Stimulated activated naive CD8-positive, alpha-beta T cell treated with anti-CD3 and anti-CD28 coated beads, Interleukin-15, Interleukin-2, amounts not matched to agents 100 ng/mL and 50 ng/mL, for 24 hours (primary cell): ENCODE measurements at regions not wholly inside any gene's neighbourhood (a gene's known extent, or its start where the extent isn't known, plus 50 kb on each side); places are given as distances from the start of the nearest gene placed in this dataset.

ENCODE experiments used
- H3K27ac Mint-ChIP-seq: one replicate; pipeline ENCODE4 v1.8.0; 2021; ENCODE audit warnings: mild to moderate bottlenecking, mixed read lengths
- H3K27me3 Mint-ChIP-seq: one replicate; pipeline ENCODE4 v1.8.0; 2021; ENCODE audit warnings: mixed read lengths
- H3K36me3 Mint-ChIP-seq: one replicate; pipeline ENCODE4 v1.8.0; 2021; ENCODE audit warnings: low read depth, mixed read lengths
- H3K4me1 Mint-ChIP-seq: one replicate; pipeline ENCODE4 v1.8.0; 2021; ENCODE audit warnings: low read depth, mixed read lengths
- H3K4me3 Mint-ChIP-seq: one replicate; pipeline ENCODE4 v1.8.0; 2021; ENCODE audit warnings: mild to moderate bottlenecking, mixed read lengths
- H3K9me3 Mint-ChIP-seq: one replicate; pipeline ENCODE4 v1.8.0; 2021; ENCODE audit warnings: mixed read lengths

DNA sequence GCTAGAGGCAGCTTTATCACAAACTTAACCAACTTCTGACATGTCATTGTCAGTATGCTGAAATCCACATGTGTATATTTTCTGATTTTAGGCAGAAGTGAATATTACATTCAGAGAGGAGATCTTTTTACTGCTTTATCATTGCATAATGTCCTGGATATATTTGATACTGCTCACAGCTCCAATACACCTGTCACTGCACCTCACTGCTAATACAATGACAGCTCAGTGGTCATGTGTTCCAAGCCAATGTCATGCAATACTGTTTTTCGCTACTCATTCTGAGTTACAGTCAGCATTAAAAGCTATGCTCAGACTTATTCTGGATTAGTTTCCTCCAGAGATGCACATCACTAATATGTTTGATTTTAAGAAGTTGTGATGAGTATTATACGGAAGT is 1604.6 kb downstream of the HACE1 start:
- no peaks in the 10 kb centered on the region for H3K9me3 Mint-ChIP-seq
- no peaks in the 10 kb centered on the region for H3K4me1 Mint-ChIP-seq
- no peaks in the 10 kb centered on the region for H3K27me3 Mint-ChIP-seq
- no peak overlapping the region for H3K27ac Mint-ChIP-seq
- no peaks in the 10 kb centered on the region for H3K36me3 Mint-ChIP-seq
- H3K4me3 Mint-ChIP-seq, result no peak overlapping the region

DNA sequence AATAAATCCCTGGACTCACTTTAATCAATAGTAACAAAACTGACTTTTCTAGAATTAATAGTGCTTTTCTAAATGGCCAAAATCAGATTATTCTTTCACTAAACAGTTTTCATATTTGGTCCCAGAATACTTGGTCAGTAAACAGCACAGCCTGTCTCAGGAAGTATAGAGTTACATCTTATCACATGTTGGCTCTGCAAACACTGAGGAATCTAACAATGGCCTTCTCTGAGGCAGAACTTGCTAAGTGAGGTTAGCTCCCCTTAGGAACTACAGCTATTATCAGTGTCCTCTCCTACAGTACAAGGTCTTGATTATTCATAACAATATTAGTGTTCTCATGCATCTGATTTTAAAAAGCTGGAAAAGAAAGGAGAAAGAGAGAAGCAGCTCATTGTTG is 1622.8 kb downstream of the HACE1 start:
- Mint-ChIP-seq H3K4me3 (no peak overlapping the region), H3K36me3 (no peaks in the 10 kb centered on the region), H3K4me1 (no peaks in the 10 kb centered on the region), H3K9me3 (peaks cover 8% of the 10 kb centered on the region), H3K27me3 (no peaks in the 10 kb centered on the region), H3K27ac (no peak overlapping the region)

DNA sequence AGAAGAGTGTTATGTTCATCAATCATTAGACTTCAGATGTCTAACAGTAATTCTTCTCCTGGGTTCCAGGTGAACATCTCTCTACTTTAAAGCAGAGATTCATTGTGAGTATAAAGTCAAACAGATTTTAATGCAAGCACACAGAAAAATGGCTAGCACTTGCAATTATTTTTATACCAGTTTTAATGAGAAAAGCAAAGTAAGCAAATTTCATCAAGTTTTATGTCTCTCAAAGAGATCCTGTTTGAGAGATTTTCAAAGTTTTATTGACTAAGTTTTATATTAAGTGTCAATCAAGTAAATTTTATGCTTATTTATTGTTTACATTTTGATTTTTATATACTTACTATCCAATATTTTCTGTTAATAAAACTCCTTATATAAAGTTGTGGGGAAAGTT is 1628.5 kb downstream of the HACE1 start:
- no peaks in the 10 kb centered on the region for H3K27me3 Mint-ChIP-seq
- no peaks in the 10 kb centered on the region for H3K36me3 Mint-ChIP-seq
- peaks cover 4% of the 10 kb centered on the region for H3K9me3 Mint-ChIP-seq
- H3K27ac Mint-ChIP-seq, result no peak overlapping the region
- no peaks in the 10 kb centered on the region for H3K4me1 Mint-ChIP-seq
- H3K4me3 Mint-ChIP-seq, result no peak overlapping the region

DNA sequence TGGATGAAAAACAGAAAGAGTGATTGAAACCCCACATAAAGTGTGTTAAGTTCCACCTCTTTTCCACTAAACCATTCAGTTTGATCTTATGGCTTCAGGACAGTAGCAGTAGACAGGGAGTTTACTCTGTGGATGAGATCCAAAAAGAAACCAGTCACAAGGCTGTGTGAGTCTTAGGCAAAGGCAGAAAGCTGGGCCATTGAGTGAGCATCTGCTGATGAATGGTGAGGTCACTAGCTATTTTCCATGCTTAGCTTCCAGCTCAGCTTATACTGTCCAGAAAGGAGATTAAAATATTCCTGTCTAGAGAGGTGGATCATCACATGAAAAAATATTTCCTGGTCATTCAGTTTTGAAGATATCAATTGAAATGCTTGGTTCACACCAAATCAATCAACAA is 1643.9 kb downstream of the HACE1 start:
- Mint-ChIP-seq H3K27ac (no peak overlapping the region), H3K4me3 (no peak overlapping the region), H3K27me3 (no peaks in the 10 kb centered on the region), H3K9me3 (peaks cover 4% of the 10 kb centered on the region), H3K36me3 (no peaks in the 10 kb centered on the region), H3K4me1 (no peaks in the 10 kb centered on the region)

DNA sequence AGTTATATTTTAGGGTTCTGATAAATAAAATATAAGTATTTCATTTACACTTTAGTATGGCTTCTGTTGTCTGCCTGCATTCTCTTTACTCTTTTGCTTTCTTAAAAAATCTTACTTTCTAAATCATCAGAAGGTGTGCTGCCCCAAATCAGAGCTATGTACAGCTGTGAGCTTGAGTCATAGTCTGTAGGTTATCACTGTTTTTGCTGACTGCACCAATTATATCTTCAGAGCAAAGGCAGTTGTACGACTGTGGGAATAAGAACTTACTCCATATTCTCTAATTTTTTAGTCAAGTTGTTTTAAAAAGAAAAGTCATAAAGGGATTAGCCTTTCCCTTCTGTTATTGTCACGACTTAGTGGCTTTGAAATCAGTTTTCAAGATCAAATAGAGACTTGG is 1649.0 kb downstream of the HACE1 start:
- Mint-ChIP-seq H3K9me3 (peaks cover 4% of the 10 kb centered on the region), H3K4me3 (no peak overlapping the region), H3K27ac (no peak overlapping the region), H3K4me1 (no peaks in the 10 kb centered on the region), H3K36me3 (no peaks in the 10 kb centered on the region), H3K27me3 (no peaks in the 10 kb centered on the region)

DNA sequence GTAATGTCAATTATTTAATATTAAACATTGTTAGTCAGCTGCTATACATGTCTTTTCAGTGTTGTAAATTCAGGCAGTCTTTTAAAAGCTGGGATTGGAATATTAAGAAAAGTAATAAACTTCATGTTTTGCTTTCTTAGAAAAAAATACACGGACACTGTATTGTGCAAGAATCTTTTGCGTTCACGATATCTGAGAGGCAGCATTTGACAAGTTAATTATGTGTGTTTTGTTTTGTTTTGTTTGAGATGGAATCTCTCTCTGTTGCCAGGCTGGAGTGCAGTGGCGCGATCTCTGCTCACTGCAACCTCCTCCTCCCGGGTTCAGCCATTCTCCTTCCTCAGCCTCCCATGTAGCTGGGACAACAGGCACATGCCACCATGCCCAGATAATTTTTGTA is 1661.3 kb downstream of the HACE1 start:
- Mint-ChIP-seq H3K36me3 (no peaks in the 10 kb centered on the region), H3K27ac (no peak overlapping the region), H3K4me1 (no peaks in the 10 kb centered on the region), H3K4me3 (no peak overlapping the region), H3K9me3 (no peaks in the 10 kb centered on the region), H3K27me3 (no peaks in the 10 kb centered on the region)

DNA sequence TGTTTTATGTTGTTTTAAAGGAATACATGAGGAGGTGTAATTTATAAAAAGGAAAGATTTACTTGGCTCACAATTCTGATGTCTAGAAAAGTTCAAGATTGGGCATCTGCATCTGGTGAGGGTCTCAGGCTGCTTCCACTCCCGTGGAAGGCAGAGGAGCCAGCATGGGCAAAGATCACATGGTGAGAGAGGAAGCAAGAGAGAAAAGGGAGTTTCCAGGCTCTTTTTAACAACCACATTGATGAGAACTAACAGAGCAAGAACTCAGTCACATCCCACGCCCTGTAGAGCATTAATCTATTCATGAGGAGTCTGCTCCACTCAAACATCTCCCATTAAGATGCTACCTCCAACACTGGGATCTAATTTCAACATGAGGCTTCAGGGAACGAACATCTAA is 1666.3 kb downstream of the HACE1 start:
- Mint-ChIP-seq H3K27me3 (no peaks in the 10 kb centered on the region), H3K4me1 (no peaks in the 10 kb centered on the region), H3K9me3 (peaks cover 4% of the 10 kb centered on the region), H3K36me3 (no peaks in the 10 kb centered on the region), H3K27ac (no peak overlapping the region), H3K4me3 (no peak overlapping the region)

DNA sequence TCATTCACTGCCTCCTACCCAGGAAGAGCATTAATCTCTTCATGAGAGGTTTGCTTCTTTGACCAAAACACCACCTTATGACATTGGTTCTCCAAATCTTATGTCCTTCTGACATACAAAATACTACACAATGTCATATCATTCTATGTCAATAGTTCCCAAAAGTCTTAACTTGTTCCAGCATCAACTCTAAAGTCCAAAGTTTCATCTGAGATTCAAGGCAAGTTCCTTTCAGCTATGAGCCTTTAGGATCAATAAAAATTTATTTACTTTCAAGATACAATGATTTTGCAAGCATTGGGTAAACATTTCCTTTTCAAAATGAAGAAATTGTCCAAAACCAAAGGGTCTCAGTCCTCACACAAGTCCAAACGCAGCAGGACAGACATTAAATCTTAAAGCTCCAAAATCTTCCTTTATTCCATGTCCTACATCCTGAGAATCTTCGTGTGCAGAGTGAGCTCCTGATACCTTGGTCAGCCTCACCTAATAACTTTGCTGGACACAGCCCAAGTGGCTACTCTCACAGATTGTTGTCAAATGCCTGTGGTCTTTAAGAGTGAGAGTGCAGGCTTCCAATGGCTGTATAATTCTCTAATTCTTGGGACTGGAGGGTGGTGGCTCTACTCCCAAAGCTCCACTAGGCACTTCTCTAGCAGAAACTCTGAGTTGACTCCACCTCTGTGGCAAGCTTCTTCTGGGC is 1668.2 kb downstream of the HACE1 start:
- H3K27ac Mint-ChIP-seq, result no peak overlapping the region
- peaks cover 4% of the 10 kb centered on the region for H3K9me3 Mint-ChIP-seq
- no peak overlapping the region for H3K4me3 Mint-ChIP-seq
- H3K27me3 Mint-ChIP-seq, result no peaks in the 10 kb centered on the region
- no peaks in the 10 kb centered on the region for H3K36me3 Mint-ChIP-seq
- H3K4me1 Mint-ChIP-seq, result no peaks in the 10 kb centered on the region

DNA sequence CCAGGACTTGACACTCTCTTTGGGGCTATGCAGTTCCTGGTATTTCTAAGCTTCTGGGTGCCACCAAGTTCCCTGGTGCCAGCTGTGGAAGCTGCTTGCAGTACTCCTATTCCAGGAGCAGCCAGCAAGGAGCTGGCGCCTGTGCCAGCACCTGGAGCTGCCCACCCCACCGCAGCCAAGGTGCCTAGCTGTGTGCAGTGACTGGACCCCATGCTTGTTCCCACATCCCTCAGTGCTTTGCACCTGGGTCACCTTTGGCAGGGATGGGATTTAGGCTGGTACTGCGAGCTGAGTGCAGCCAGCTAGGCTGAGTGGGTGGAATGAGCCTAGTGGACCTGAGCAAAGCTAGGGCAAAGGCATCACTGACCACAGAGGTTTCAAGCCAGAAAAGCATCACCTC is 1674.9 kb downstream of the HACE1 start:
- no peaks in the 10 kb centered on the region for H3K4me1 Mint-ChIP-seq
- H3K4me3 Mint-ChIP-seq, result no peak overlapping the region
- no peaks in the 10 kb centered on the region for H3K27me3 Mint-ChIP-seq
- H3K36me3 Mint-ChIP-seq, result no peaks in the 10 kb centered on the region
- H3K27ac Mint-ChIP-seq, result no peak overlapping the region
- H3K9me3 Mint-ChIP-seq, result no peaks in the 10 kb centered on the region

DNA sequence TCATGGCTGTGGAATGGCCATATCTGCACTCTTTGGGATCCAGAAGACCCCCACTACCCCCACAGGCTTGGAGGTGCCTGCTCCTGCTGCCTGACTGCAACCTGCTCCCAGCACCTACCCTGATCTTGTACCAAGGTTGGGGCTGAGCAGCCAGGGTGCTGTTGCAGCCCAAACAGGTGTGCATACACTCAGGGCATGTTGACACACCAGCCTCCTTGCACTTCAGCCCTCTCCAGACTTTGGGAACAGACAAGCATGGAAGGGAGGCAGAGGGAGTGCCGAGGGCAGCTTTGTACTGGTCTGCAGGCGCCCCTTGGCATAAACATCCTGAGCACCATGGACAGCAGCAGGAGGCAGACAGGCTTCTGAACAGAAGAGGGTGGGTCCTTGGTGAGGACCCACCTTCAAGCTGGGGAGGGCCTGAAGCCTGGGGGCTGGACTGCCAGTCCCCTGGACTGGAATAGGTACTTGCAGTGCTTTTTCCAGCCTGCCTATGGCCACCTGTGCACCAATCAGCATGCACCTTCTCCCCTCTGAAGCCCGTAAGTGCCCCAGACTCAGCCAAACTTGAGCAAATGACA is 1675.8 kb downstream of the HACE1 start:
- no peak overlapping the region for H3K4me3 Mint-ChIP-seq
- no peaks in the 10 kb centered on the region for H3K36me3 Mint-ChIP-seq
- H3K27ac Mint-ChIP-seq, result no peak overlapping the region
- H3K9me3 Mint-ChIP-seq, result no peaks in the 10 kb centered on the region
- no peaks in the 10 kb centered on the region for H3K27me3 Mint-ChIP-seq
- H3K4me1 Mint-ChIP-seq, result no peaks in the 10 kb centered on the region

DNA sequence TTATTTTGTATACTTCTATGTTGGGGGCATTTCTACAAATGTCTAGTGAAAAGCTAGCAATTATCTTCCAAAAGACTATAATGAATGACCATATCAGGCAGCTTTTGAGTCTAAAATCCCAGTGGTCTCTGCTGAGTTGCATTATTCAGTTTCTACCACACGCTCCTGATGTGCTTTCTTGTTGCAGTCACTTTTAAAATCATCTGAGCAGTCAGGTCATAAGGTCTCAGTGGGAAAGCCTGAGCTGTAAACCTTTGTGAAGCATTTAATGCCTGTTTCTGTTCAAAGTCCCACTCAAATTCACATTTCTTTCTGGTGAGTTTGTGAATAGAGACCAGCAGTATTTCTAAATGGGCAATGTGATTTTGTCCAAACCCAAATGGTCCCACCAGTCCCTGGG is 1681.5 kb downstream of the HACE1 start:
- no peaks in the 10 kb centered on the region for H3K4me1 Mint-ChIP-seq
- H3K9me3 Mint-ChIP-seq, result peaks cover 6% of the 10 kb centered on the region
- no peaks in the 10 kb centered on the region for H3K27me3 Mint-ChIP-seq
- H3K4me3 Mint-ChIP-seq, result no peak overlapping the region
- no peaks in the 10 kb centered on the region for H3K36me3 Mint-ChIP-seq
- no peak overlapping the region for H3K27ac Mint-ChIP-seq

DNA sequence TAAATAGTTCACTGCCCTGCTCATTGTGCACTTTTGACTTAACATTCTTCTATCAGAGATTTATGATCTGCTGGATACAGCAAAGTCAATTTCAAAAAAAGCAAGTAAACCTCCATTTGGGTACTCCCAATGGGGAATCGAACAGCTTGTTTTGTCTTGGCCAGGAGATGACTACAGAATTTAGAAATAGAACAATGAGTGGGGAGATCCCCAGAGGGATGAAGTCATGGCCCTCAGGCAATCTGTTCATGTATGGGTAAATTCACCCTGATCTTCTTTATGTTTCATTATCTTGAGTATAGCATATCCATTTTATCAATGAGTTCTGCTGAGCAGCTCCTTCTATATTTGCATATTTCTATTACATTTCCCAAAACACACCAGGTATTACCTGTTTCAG is 1681.9 kb downstream of the HACE1 start:
- Mint-ChIP-seq H3K9me3 (peaks cover 6% of the 10 kb centered on the region), H3K4me3 (no peak overlapping the region), H3K27me3 (no peaks in the 10 kb centered on the region), H3K27ac (no peak overlapping the region), H3K4me1 (no peaks in the 10 kb centered on the region), H3K36me3 (no peaks in the 10 kb centered on the region)

DNA sequence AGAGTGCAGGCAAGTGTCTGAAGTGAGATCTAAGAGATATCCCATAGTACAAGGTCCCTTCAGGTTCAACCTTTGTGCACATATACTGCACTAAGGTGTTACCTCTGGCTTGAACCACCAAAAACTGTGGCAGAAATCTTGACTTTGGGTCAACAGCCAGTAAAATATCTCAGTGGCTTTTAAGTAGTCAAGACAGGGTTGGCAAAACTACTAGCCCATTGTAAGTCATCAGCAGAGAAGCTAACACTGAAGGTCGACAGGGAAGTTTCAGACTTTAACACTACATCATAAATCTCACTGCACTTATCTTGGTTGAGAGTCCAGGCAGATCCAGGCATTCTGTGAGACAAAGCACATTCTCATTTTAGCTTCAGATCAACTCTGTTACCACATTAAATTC is 1684.7 kb downstream of the HACE1 start:
- H3K27ac Mint-ChIP-seq, result no peak overlapping the region
- no peaks in the 10 kb centered on the region for H3K4me1 Mint-ChIP-seq
- H3K4me3 Mint-ChIP-seq, result no peak overlapping the region
- peaks cover 6% of the 10 kb centered on the region for H3K9me3 Mint-ChIP-seq
- H3K36me3 Mint-ChIP-seq, result no peaks in the 10 kb centered on the region
- no peaks in the 10 kb centered on the region for H3K27me3 Mint-ChIP-seq

DNA sequence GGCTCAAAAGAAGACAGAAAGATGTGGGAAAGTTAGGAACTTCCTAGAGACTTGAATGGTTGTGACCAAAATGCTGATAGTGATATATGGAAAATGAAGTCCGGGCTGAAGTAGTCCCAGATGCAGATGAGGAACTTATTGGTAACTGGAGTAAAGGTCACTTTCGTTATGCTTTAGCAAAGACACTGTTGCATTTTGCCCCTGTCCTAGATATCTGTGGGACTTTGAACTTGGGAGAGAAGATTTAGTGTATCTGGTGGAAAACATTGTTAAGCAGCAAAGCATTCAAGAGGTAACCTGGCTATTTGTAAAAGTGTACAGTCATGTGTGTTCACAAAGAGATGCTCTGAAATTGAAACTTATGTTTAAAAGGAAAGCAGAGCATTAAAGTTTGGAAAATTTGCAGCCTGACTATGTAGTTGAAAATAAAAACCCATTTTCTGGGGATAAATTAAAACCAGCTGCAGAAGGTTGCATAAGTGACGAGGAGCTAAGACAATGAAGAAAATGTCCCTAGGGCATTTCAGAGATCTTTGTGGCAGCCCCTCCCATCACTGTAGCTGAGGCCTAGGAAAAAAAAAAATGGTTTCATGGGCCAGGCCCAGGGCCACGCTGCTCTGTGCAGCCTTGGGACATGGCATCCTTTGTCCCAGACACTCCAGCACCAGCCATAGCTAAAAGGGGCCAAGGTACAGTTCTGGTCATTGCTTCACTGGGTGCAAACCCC is 1692.2 kb downstream of the HACE1 start:
- no peaks in the 10 kb centered on the region for H3K4me1 Mint-ChIP-seq
- H3K9me3 Mint-ChIP-seq, result peaks cover 7% of the 10 kb centered on the region
- no peak overlapping the region for H3K27ac Mint-ChIP-seq
- no peak overlapping the region for H3K4me3 Mint-ChIP-seq
- no peaks in the 10 kb centered on the region for H3K27me3 Mint-ChIP-seq
- H3K36me3 Mint-ChIP-seq, result no peaks in the 10 kb centered on the region

DNA sequence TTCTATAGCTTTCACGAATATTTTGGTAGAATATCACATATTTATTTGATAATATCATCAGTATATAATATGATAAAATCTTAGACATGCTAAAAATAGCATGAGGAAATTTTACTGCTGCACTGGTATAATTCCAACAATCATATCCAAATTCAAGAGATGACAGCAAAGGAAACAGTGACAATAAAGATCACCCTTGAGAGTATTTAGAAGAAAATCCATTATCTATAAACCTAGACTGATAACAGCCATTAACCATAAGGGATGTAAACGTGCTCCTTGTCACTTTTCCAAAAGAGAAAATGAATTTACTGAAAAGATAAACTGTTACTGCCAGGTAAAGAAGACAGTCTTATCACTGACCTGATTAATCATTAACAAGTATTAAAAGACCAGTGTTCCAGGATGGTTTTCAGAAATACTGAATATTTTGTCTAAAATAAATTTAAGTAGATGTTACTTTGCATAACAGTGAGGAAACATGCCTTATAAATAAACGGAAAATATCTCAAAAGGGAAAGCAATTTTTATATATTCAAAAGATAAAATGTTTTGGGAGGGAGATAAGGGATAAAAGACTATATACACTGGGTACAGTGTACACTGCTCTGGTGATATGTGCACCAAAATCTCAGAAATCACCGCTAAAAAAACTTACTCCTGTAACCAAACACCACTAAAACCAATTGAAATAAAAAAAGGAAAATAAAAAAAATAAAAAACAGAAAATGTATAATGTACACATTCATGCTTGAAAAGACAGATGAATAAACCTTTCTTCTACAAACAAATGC is 1704.7 kb downstream of the HACE1 start:
- H3K4me3 Mint-ChIP-seq, result no peak overlapping the region
- peaks cover 5% of the 10 kb centered on the region for H3K9me3 Mint-ChIP-seq
- H3K36me3 Mint-ChIP-seq, result no peaks in the 10 kb centered on the region
- H3K27ac Mint-ChIP-seq, result no peak overlapping the region
- H3K27me3 Mint-ChIP-seq, result no peaks in the 10 kb centered on the region
- H3K4me1 Mint-ChIP-seq, result no peaks in the 10 kb centered on the region
